Hypothalamus (tissue), 51 donors: ENCODE measurements at regions not wholly inside any gene's neighbourhood (a gene's known extent, or its start where the extent isn't known, plus 50 kb on each side); places are given as distances from the start of the nearest gene placed in this dataset.

ENCODE experiments used
- DNase-seq, 51 donors: peaks; one replicate each; lab custom pipeline; 2025; lab: John Stamatoyannopoulos, UW

GRCh38 chr6:134647861-134648260, 302.0 kb downstream of the ALDH8A1 start:
- no peak for DNase-seq

GRCh38 chr6:134642819-134643218, 307.1 kb downstream of the ALDH8A1 start:
- no peak for DNase-seq

- DNase-seq, result no peak
Observed at GRCh38 chr6:134642279-134642678, 307.6 kb downstream of the ALDH8A1 start.

- DNase-seq, result peak in 42 of 51 donors; percentile 11 to 89 (median 52)
Observed at GRCh38 chr6:134640975-134641429, 308.9 kb downstream of the ALDH8A1 start.

- DNase-seq, result no peak
Observed at GRCh38 chr6:134640229-134640628, 309.7 kb downstream of the ALDH8A1 start.

- DNase-seq, result no peak
Observed at GRCh38 chr6:134637847-134638437, 312.0 kb downstream of the ALDH8A1 start.

- DNase-seq, result peak in 1 of 51 donors; percentile 56
Observed at GRCh38 chr6:134637282-134637681, 312.6 kb downstream of the ALDH8A1 start.

- no peak for DNase-seq
Observed at GRCh38 chr6:134636186-134636799, 313.6 kb downstream of the ALDH8A1 start.

GRCh38 chr6:134634966-134635365, 314.9 kb downstream of the ALDH8A1 start:
- no peak for DNase-seq

- DNase-seq, result no peak
Observed at GRCh38 chr6:134634466-134634865, 315.4 kb downstream of the ALDH8A1 start.

- DNase-seq, result peak in 3 of 51 donors; percentile 22 to 25 (median 23)
Observed at GRCh38 chr6:134632982-134633940, 315.3 kb upstream of the SGK1 start.

- peak in 2 of 51 donors; percentile 28 to 49 for DNase-seq
Observed at GRCh38 chr6:134632024-134632423, 314.1 kb upstream of the SGK1 start.

GRCh38 chr6:134631398-134631924, 313.5 kb upstream of the SGK1 start:
- no peak for DNase-seq

GRCh38 chr6:134630508-134631121, 312.7 kb upstream of the SGK1 start:
- DNase-seq, result peak in 12 of 51 donors; percentile 1 to 80 (median 42)

- no peak for DNase-seq
Observed at GRCh38 chr6:134628154-134628553, 310.2 kb upstream of the SGK1 start.

GRCh38 chr6:134627707-134628106, 309.8 kb upstream of the SGK1 start:
- DNase-seq, result no peak

- DNase-seq, result no peak
Observed at GRCh38 chr6:134626589-134626988, 308.7 kb upstream of the SGK1 start.

- DNase-seq, result no peak
Observed at GRCh38 chr6:134626086-134626485, 308.2 kb upstream of the SGK1 start.

GRCh38 chr6:134624781-134625180, 306.9 kb upstream of the SGK1 start:
- no peak for DNase-seq

- DNase-seq, result peak in 2 of 51 donors; percentile 20 to 60
Observed at GRCh38 chr6:134623401-134623800, 305.5 kb upstream of the SGK1 start.
